Progenitor cell of endocrine pancreas (in vitro differentiated cells): ENCODE measurements at regions not wholly inside any gene's neighbourhood (a gene's known extent, or its start where the extent isn't known, plus 50 kb on each side); places are given as distances from the start of the nearest gene placed in this dataset.

Experiments
- DNase-seq: peaks from one replicate; pipeline ENCODE4 v3.0.0; 2021; ENCODE audit warnings: low spot score; ENCODE audit not compliant: unreplicated experiment
- H3K27ac Mint-ChIP-seq: 2 replicates; pipeline ENCODE4 v1.8.0; 2021; ENCODE audit warnings: mild to moderate bottlenecking, moderate library complexity, mixed read lengths
- H3K27me3 Mint-ChIP-seq: 2 replicates; pipeline ENCODE4 v1.8.0; 2021; ENCODE audit warnings: mixed read lengths
- H3K36me3 Mint-ChIP-seq: 2 replicates; pipeline ENCODE4 v1.8.0; 2022; ENCODE audit warnings: mixed read lengths; ENCODE audit not compliant: insufficient read depth
- H3K4me1 Mint-ChIP-seq: 2 replicates; pipeline ENCODE4 v1.8.0; 2021; ENCODE audit warnings: low read depth, mixed read lengths
- H3K4me3 Mint-ChIP-seq: 2 replicates; pipeline ENCODE4 v1.8.0; 2021; ENCODE audit warnings: low read depth, mild to moderate bottlenecking, moderate library complexity, mixed read lengths
- H3K9me3 Mint-ChIP-seq: 2 replicates; pipeline ENCODE4 v1.8.0; 2021; ENCODE audit warnings: low read depth, mixed read lengths
- CTCF ChIP-seq: fragments of 200-600 bp; sonication (generic); IDR thresholded peaks from one replicate; pipeline ENCODE4 v1.5.0; 2021; ENCODE audit warnings: antibody characterized with exemption, mild to moderate bottlenecking; ENCODE audit not compliant: unreplicated experiment

- no peak for DNase-seq
These were observed 906.8 kb upstream of the CITED2 start for GRCh38 chr6:140281236-140281635.

GRCh38 chr6:140276719-140277118 lies 902.3 kb upstream of the CITED2 start:
- Mint-ChIP-seq H3K9me3 (no peaks in the 10 kb centered on the region), H3K27ac (no peak overlapping the region), H3K4me3 (no peak overlapping the region), H3K36me3 (no peaks in the 10 kb centered on the region), H3K27me3 (no peaks in the 10 kb centered on the region), H3K4me1 (peaks cover 33% of the 10 kb centered on the region)
- no peak for DNase-seq
- no peak for TF ChIP-seq CTCF

More at GRCh38 chr6:140281236-140281635, 906.8 kb upstream of the CITED2 start:
- Mint-ChIP-seq H3K4me3 (no peak overlapping the region), H3K27ac (no peak overlapping the region), H3K9me3 (no peaks in the 10 kb centered on the region), H3K36me3 (no peaks in the 10 kb centered on the region), H3K4me1 (peaks cover 13% of the 10 kb centered on the region), H3K27me3 (no peaks in the 10 kb centered on the region)
- no peak for TF ChIP-seq CTCF

GRCh38 chr6:140276133-140276532 lies 901.7 kb upstream of the CITED2 start:
- Mint-ChIP-seq H3K9me3 (no peaks in the 10 kb centered on the region), H3K4me3 (no peak overlapping the region), H3K27ac (no peak overlapping the region), H3K4me1 (peaks cover 30% of the 10 kb centered on the region), H3K27me3 (no peaks in the 10 kb centered on the region), H3K36me3 (no peaks in the 10 kb centered on the region)
- no peak for TF ChIP-seq CTCF
- DNase-seq = no peak

GRCh38 chr6:140275725-140276124 lies 901.3 kb upstream of the CITED2 start:
- Mint-ChIP-seq H3K27me3 (no peaks in the 10 kb centered on the region), H3K9me3 (no peaks in the 10 kb centered on the region), H3K4me1 (peaks cover 30% of the 10 kb centered on the region), H3K36me3 (no peaks in the 10 kb centered on the region), H3K27ac (no peak overlapping the region), H3K4me3 (no peak overlapping the region)
- no peak for DNase-seq
- no peak for TF ChIP-seq CTCF

GRCh38 chr6:140274548-140274947 lies 900.1 kb upstream of the CITED2 start:
- Mint-ChIP-seq H3K27me3 (no peaks in the 10 kb centered on the region), H3K27ac (no peak overlapping the region), H3K9me3 (no peaks in the 10 kb centered on the region), H3K4me1 (peaks cover 30% of the 10 kb centered on the region), H3K36me3 (no peaks in the 10 kb centered on the region), H3K4me3 (peak overlapping the region; percentile 11)
- no peak for DNase-seq
- TF ChIP-seq CTCF = no peak
